Prostate gland (tissue), 2 donors: ENCODE measurements at regions not wholly inside any gene's neighbourhood (a gene's known extent, or its start where the extent isn't known, plus 50 kb on each side); places are given as distances from the start of the nearest gene placed in this dataset.
"Not testable (repeated sequence)": the region's sequence is repeated elsewhere in the genome, so short reads cannot be mapped to it uniquely, and the experiment has no call there.

Experiments used
- DNase-seq: peaks from one replicate; pipeline ENCODE4 v3.0.0-alpha.2; 2019; ENCODE audit warnings: low spot score
- H3K27ac ChIP-seq, 2 donors: fragments of 200-600 bp; sonication (generic); 2 replicates each; pipeline ENCODE4 v1.5.1; 2017 to 2019
- H3K27me3 ChIP-seq: fragments of 200-600 bp; sonication (generic); replicated peaks from 2 replicates; pipeline ENCODE4 v1.5.1; 2019; ENCODE audit not compliant: insufficient read depth
- H3K36me3 ChIP-seq, 2 donors: fragments of 200-600 bp; sonication (generic); 1 replicate in 1 of 2; 2 replicates in 1 of 2; pipeline versions ENCODE4 v1.5.1 to v1.8.1; 2017 to 2019
- H3K4me1 ChIP-seq: fragments of 200-600 bp; sonication (generic); replicated peaks from 2 replicates; pipeline ENCODE4 v1.5.1; 2019
- H3K4me3 ChIP-seq, 2 donors: fragments of 200-600 bp; sonication (generic); 2 replicates each; pipeline ENCODE4 v1.5.1; 2017 to 2019
- H3K9me3 ChIP-seq: fragments of 200-600 bp; sonication (generic); 2 replicates; pipeline ENCODE4 v1.5.1; 2017
- POLR2A ChIP-seq: fragments of 450-650 bp; IDR thresholded peaks from one replicate; pipeline ENCODE4 v1.6.1; 2016; ENCODE audit warnings: antibody characterized with exemption, mild to moderate bottlenecking
- POLR2AphosphoS5 ChIP-seq: sonication (generic); formaldehyde crosslinking; IDR thresholded peaks from one replicate; pipeline ENCODE4 v1.6.1; 2017; ENCODE audit warnings: antibody characterized with exemption
- WGBS: methylation state at CpG from one replicate; pipeline ENCODE4 v1.1.5; 2018; 5-methylcytosine and 5-hydroxymethylcytosine counted together
- intact Hi-C: fragments of 100-400 bp; cut with DNase I; formaldehyde crosslinking; loops from one replicate; pipeline ENCODE4 v1.14.2; 2022
- TF ChIP-seq, protein P1 (sequence below), 4 experiments: fragments of 200-600 bp in 2 of 4; fragments of 450-650 bp in 2 of 4; sonication (generic) in 2 of 4; IDR thresholded peaks; 1 replicate in 3 of 4; 2 replicates in 1 of 4; pipeline ENCODE4 v1.5.1; 2016 to 2019; ENCODE audit warnings: antibody characterized with exemption in 4 of 4, mild to moderate bottlenecking in 2 of 4, moderate library complexity in 2 of 4

DNA sequence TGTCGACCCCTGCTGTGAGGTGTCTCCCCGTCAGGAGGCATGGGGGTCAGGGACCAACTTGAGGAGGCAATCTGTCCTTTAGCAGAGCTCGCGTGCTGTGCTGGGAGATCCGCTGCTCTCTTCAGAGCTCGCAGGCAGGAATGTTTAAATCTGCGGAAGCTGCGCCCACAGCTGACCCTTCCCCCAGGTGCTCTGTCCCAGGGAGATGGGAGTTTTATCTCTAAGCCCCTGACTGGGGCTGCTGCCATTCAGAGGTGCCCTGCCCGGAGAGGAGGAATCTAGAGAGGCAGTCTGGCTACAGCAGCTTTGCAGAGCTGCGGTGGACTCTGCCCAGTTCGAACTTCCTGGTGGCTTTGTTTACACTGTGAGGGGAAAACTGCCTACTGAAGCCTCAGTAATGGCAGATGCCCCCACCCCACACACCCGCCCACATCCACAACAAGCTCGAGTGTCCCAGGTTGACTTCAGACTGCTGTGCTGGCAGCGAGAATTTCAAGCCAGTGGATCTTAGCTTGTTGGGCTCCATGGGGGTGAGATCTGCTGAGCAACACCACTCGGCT is 133.1 kb downstream of the CENPC start:
- 61% methylated on average over 15 of the region's 15 CpGs for WGBS
- intact Hi-C loops = not testable (repeated sequence)

DNA sequence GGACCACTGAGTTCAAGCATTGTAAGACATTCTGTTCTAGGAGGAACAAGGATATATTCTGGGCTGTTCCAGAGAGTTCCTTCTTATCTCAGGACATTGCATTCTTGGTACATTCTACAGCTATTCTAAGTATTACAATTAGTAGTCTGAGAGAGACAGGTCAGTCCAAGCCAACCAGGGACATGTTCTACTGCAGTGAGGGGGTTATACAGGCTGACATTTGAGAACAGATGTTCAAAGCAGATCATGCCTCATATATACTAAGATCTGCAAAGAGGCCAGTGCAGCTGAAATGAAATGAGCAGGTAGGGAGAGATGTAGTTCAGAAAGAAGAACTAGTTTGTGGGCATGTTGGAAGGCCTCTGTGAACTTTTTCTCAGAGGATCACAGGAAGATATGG is 142.0 kb downstream of the CENPC start:
- H3K36me3 ChIP-seq = no peaks in the 10 kb centered on the region
- H3K9me3 ChIP-seq = no peaks in the 10 kb centered on the region
- H3K4me1 ChIP-seq = no peaks in the 10 kb centered on the region
- TF ChIP-seq, protein P1, sequence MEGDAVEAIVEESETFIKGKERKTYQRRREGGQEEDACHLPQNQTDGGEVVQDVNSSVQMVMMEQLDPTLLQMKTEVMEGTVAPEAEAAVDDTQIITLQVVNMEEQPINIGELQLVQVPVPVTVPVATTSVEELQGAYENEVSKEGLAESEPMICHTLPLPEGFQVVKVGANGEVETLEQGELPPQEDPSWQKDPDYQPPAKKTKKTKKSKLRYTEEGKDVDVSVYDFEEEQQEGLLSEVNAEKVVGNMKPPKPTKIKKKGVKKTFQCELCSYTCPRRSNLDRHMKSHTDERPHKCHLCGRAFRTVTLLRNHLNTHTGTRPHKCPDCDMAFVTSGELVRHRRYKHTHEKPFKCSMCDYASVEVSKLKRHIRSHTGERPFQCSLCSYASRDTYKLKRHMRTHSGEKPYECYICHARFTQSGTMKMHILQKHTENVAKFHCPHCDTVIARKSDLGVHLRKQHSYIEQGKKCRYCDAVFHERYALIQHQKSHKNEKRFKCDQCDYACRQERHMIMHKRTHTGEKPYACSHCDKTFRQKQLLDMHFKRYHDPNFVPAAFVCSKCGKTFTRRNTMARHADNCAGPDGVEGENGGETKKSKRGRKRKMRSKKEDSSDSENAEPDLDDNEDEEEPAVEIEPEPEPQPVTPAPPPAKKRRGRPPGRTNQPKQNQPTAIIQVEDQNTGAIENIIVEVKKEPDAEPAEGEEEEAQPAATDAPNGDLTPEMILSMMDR (IDR thresholded peaks at IDR 0.05) = no peak
- no peak for TF ChIP-seq POLR2A
- TF ChIP-seq POLR2AphosphoS5 = no peak
- H3K27me3 ChIP-seq = no peaks in the 10 kb centered on the region
- intact Hi-C loops = no loop called here
- no peak overlapping the region for H3K27ac ChIP-seq
- no peak for DNase-seq
- no peak overlapping the region for H3K4me3 ChIP-seq

More for the DNA sequence above, 133.1 kb downstream of the CENPC start:
- not testable (repeated sequence) for H3K27me3 ChIP-seq, DNase-seq, H3K4me3 ChIP-seq, H3K9me3 ChIP-seq, H3K36me3 ChIP-seq, H3K4me1 ChIP-seq, H3K27ac ChIP-seq

DNA sequence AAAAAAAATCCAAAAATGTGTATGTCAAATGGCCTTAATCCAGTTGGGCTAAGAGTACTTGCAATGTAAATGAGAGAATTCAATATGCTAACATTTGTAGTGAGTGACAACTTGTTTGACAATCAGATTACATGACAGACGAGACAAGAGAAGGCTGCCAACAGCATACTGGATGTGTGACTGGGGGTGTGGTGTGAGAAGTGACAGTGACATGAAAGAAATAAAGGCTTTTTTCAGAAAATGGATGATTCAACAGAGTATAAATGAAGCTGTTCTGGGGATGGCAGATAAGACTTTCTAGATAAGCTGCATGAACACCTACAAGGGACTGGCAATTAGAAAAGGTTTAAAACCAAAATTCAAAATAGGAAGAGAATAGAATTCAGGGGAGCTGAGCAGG is 143.4 kb downstream of the CENPC start:
- intact Hi-C loops = no loop called here
- H3K27me3 ChIP-seq = no peaks in the 10 kb centered on the region
- TF ChIP-seq, protein P1 (IDR thresholded peaks at IDR 0.05) = no peak
- TF ChIP-seq POLR2AphosphoS5 (no peak), POLR2A (no peak)
- no peak for DNase-seq
- no peak overlapping the region for H3K27ac ChIP-seq
- no peaks in the 10 kb centered on the region for H3K36me3 ChIP-seq
- no peaks in the 10 kb centered on the region for H3K9me3 ChIP-seq
- no peaks in the 10 kb centered on the region for H3K4me1 ChIP-seq
- 56% methylated on average over 1 of the region's 1 CpG for WGBS
- H3K4me3 ChIP-seq = no peak overlapping the region

DNA sequence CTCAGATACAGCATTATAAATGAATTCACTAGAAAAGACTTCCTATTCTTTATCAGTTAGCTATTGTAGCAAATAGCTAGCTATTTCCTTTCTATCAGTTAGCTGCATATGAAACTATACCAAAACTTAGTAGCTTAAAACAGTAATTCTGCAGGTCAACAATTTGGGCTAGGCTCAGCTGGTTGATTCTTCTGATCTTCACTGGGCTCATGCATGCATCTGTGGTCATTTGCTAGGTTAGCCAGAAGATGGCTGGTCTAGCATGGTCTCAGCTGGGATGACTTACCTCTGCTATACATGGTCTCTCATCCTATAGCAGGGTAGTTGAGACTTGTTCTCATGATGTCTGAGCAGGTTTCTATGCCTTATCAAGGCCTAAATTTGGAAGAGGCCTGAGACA is 147.4 kb downstream of the CENPC start:
- Histone ChIP-seq H3K9me3 (no peaks in the 10 kb centered on the region), H3K36me3 (no peaks in the 10 kb centered on the region), H3K27me3 (no peaks in the 10 kb centered on the region), H3K4me3 (no peak overlapping the region), H3K27ac (no peak overlapping the region), H3K4me1 (no peaks in the 10 kb centered on the region)
- TF ChIP-seq POLR2A (no peak), POLR2AphosphoS5 (no peak)
- TF ChIP-seq, protein P1 (IDR thresholded peaks at IDR 0.05) = no peak
- intact Hi-C loops = no loop called here
- DNase-seq = no peak

DNA sequence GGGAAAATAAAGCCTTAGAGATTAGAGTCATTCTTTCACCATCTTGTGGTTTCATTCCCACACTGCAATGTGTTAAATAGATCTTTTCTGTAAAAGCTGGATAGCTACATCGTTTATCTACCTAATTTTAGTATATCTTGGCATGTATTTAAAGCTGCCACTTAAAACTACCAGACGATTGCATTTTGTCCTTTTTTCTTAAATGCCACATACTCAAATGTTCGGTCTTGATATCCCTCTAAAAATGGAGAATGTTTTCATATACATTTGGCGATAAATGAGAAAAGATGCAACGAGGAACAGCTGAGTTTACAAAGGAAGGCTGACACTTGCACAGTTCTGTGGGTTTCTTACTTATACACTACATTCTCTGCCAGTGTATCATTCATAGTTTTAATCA is 148.3 kb downstream of the CENPC start:
- no peak for TF ChIP-seq POLR2AphosphoS5
- TF ChIP-seq POLR2A = no peak
- TF ChIP-seq, protein P1 (IDR thresholded peaks at IDR 0.05) = no peak
- no peaks in the 10 kb centered on the region for H3K27me3 ChIP-seq
- H3K4me3 ChIP-seq = no peak overlapping the region
- intact Hi-C loops = no loop called here
- no peaks in the 10 kb centered on the region for H3K9me3 ChIP-seq
- no peak overlapping the region for H3K27ac ChIP-seq
- DNase-seq = no peak
- no peaks in the 10 kb centered on the region for H3K36me3 ChIP-seq
- 69% methylated on average over 5 of the region's 5 CpGs for WGBS
- no peaks in the 10 kb centered on the region for H3K4me1 ChIP-seq
